ENCODE measurements at regions not wholly inside any gene's neighbourhood (a gene's known extent, or its start where the extent isn't known, plus 50 kb on each side); places are given as distances from the start of the nearest gene placed in this dataset.

DNA sequence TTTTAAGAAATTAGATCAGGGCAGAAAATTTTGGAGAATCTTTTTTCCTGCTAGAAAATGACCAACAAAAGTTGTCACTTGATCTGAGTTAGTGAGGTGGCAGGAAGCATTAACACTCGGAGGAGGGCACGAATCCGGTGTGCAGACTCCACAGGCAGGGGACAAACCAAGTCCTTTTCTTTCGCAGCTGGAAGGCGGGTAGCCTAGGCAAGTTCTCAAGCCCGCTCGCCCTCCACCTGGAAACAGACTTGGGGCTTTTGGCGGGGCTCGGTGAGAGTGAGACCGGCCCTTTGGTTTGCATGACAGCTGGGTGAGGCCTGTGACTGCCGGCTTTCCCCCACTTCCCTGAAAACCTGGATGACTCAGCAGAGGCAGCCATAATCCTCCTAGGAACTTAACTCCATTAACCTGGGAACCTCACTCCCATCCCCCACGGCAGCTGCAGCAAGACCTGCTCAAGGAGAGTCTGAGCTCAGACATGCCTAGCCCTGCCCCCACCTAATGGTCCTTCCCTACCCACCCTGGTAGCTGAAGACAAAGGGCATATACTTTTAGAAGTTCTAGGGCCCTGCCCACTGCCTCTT is 134.8 kb downstream of the MFSD1 start:
- TF ChIP-seq, protein P1, sequence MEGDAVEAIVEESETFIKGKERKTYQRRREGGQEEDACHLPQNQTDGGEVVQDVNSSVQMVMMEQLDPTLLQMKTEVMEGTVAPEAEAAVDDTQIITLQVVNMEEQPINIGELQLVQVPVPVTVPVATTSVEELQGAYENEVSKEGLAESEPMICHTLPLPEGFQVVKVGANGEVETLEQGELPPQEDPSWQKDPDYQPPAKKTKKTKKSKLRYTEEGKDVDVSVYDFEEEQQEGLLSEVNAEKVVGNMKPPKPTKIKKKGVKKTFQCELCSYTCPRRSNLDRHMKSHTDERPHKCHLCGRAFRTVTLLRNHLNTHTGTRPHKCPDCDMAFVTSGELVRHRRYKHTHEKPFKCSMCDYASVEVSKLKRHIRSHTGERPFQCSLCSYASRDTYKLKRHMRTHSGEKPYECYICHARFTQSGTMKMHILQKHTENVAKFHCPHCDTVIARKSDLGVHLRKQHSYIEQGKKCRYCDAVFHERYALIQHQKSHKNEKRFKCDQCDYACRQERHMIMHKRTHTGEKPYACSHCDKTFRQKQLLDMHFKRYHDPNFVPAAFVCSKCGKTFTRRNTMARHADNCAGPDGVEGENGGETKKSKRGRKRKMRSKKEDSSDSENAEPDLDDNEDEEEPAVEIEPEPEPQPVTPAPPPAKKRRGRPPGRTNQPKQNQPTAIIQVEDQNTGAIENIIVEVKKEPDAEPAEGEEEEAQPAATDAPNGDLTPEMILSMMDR (IDR thresholded peaks at IDR 0.05): no peak
- TF ChIP-seq POLR2A (IDR thresholded peaks at IDR 0.05) (no peak), POLR2AphosphoS5 (IDR thresholded peaks at IDR 0.05) (no peak)
